HG03039 (cell line): ENCODE measurements at regions not wholly inside any gene's neighbourhood (a gene's known extent, or its start where the extent isn't known, plus 50 kb on each side); places are given as distances from the start of the nearest gene placed in this dataset.

Source experiments
- ATAC-seq: cut with Tn5 transposase; IDR thresholded peaks from one replicate; pipeline ENCODE4 v1.9.1; 2021; ENCODE audit warnings: mild to moderate bottlenecking, moderate library complexity; ENCODE audit not compliant: unreplicated experiment

DNA sequence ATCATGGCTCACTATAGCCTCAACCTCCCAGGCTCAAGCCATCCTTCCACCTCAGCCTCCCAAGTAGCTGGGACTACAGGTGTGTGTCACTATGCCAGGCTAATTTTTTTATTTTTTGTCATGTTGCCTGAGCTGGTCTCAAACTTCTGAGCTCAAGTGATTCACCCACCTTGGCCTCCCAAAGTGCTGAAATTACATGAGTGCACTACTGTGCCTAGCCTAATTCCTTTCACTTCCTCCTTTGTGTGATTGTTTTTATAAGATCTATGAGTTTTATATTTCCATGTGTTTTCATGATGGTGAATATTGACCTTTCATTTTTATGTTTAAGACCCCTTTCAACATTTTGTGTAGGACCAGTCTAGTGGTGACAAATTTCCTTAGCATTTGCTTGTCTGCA lies 55.2 kb upstream of the IL12B start:
- ATAC-seq = no peak

DNA sequence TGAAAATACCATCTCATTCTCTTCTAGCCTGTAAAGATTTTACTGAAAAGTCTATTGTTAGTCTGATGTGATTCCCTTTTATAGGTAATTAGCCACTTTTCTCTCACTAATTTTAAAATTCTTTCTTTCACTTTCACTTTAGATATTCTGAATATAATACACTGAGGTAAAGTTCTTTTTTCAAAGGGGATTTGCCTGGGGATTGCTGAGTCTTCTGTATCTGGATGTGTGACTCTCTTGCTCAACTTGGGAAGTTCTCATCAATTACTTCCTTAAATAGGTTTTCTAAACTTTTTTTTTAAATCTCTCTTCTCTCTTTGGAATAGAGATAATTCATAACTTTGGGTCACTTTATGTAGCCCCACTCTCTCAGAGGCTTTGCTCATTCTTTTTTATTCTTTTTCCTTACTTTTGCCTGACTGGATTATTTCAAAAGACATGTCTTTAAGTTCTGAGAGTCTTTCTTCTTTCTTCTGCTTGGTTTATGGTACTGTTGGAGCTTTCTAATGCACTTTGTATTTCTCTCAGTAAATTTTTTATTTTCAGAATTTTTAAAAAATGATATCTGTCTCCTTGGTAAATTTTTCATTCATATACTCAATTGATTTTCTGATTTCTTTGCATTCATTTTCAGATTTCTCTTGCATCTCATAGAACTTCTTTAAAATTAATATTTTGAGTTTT lies 55.9 kb upstream of the IL12B start:
- no peak for ATAC-seq

- no peak for ATAC-seq
Observed at GRCh38 chr5:159392871-159393270, 62.6 kb upstream of the IL12B start.

DNA sequence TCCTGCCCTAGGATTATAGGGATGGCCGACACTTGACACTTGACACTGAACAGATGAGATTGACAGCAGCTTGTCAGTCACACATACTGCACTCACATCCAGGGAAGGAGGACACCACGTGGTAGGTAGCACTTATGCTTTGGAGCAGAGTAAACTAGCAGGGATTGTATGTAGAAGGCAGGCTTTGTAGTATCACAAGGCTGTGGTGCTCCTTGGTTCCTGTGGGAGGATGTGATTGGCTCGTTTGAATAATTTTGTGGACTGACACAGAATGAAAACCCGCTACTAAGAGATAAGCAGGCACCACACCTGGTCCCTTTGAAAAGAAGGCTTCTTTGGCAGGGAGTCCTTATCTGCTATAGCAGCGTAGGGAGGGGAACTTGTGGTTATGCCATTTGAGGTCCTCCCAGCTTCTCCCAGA lies 63.6 kb upstream of the IL12B start:
- ATAC-seq = no peak

DNA sequence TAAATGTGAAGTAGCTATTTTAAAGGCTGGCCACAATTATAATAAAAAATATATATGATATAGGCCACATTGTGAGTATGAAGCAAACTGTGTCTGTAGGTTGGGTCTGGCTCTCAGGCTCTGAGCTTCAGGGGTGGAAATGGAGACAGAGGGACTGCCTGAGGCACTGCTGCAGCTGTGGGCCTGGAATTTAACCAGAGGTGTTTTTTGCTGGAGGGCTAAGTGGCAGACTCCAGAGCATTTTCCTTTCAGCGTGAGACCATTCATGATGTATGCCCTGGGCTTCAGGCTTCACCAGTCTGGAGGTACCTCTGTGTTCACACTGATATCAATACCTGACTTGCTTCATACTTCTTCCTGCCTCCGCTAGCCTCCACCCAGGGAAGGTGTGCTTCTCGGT lies 64.9 kb upstream of the IL12B start:
- ATAC-seq = no peak

- no peak for ATAC-seq
Observed at GRCh38 chr5:159398936-159399335, 68.6 kb upstream of the IL12B start.

- no peak for ATAC-seq
Observed at GRCh38 chr5:159400476-159400875, 70.2 kb upstream of the IL12B start.

GRCh38 chr5:159402311-159402710 lies 72.0 kb upstream of the IL12B start:
- ATAC-seq = no peak

- ATAC-seq = no peak
Observed at GRCh38 chr5:159402856-159403255, 72.6 kb upstream of the IL12B start.

DNA sequence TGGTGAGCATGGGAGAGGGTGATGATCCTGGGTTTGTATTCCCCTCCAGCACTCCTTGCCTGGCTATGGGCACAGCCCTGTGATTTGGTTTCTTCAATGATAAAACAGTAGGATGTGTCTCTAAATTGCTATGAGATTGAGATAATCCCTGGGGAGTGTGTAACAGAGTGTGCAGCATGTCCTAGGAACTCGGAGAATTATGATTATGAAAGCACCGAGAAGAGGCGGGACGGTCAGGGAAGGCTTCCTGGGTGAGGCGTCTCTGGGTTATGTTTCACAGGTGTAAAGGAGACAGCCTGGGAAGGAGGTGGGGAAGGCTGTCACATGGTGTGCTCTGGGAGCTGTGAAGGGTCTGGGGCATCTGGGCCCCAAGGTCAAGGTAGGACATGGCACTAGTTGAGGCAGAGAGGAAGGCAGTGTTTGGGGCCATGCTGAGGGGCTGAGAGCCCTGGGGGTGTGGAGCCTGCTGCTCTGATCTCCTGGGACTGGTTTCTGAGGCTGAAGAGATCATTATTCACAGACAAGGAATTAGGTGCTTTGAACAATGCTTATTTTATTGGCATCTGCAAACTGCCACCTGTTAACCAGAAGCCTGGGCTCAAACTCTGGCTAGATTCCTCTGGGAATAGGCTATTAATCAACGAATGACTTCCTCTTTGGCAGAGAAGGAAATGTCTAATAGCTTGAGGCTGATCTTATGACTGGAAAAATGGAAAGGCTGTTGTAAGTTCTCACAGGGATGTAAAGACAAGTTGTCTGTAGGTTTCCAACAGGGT lies 73.8 kb upstream of the IL12B start:
- ATAC-seq = no peak

- peak; percentile 67 for ATAC-seq
Observed at GRCh38 chr5:159405611-159406031, 75.3 kb upstream of the IL12B start.

DNA sequence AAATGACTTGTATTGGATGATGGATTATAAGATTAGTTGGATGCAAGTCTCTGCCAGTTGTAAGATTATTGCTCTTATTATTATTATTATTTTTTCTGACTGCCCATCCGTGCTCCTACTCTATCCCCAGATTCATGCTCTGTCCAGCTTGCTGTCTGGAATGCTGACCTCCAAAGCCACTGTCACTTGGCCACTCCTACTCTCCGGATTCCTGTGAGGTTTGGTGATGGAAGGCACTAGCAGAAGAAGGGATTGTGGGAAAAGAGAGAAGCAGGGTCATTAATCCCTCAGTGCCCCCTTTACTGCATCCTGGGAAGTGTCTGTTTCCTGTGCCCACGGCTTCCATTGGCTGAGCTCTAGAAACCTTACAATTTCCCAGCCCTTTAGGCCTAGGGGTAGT lies 76.3 kb upstream of the IL12B start:
- ATAC-seq = no peak

GRCh38 chr5:159409801-159410200 lies 79.5 kb upstream of the IL12B start:
- ATAC-seq = peak; percentile 62

GRCh38 chr5:159410480-159410879 lies 80.2 kb upstream of the IL12B start:
- no peak for ATAC-seq

DNA sequence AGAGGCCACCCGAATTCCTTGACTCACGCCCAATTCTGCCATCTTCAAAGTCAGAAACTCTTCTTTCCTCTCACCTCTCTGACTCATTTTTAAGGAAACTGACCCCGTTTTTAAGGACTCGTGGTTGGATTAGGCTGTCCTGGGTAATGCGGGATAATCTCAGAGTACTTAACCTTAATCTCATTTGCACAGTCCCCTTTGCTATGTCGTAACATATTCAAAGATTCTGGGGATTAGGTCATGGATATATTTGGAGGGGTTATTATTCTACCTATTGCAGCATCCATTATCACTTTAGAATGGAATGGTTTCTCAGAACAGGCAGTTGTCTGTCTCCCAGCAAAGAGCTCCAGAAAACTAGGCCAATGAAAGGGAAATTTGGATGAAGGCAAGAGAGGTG lies 80.8 kb upstream of the IL12B start:
- ATAC-seq = no peak

- peak; percentile 43 for ATAC-seq
Observed at GRCh38 chr5:159412284-159413046, 82.2 kb upstream of the IL12B start.

- no peak for ATAC-seq
Observed at GRCh38 chr5:159414021-159414420, 83.7 kb upstream of the IL12B start.

DNA sequence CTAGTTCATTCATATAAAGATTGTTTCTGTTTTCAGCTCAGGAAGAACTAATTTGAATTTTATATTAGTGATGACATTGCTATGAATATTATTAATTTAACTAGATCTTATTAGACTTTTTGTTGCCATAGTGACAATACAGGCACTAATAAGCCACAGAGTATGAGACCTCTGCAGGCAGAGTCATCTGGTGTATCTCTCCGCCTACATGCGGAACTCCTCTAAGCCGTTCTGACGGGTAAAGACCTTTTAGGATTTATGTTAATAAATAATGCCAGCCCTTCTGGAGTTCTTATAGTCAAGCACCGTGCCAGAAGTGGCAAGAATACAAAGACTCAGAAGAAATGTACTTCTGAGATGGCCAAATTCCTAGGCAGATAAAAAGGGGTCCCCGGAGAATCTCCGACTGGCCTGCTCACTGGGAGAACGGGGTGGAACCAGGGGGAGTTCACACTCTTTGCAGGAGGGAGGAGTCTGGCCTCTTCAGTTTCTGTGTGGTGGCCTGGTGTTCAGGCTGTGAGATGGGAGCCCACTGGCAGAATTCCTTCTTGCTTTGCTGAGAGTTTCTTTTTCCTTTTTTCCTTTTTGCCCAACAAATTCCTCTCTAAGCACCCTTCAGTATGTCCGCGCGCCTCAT lies 85.1 kb upstream of the IL12B start:
- no peak for ATAC-seq

GRCh38 chr5:159416438-159416837 lies 86.2 kb upstream of the IL12B start:
- ATAC-seq = no peak

GRCh38 chr5:159417170-159417569 lies 86.9 kb upstream of the IL12B start:
- no peak for ATAC-seq

DNA sequence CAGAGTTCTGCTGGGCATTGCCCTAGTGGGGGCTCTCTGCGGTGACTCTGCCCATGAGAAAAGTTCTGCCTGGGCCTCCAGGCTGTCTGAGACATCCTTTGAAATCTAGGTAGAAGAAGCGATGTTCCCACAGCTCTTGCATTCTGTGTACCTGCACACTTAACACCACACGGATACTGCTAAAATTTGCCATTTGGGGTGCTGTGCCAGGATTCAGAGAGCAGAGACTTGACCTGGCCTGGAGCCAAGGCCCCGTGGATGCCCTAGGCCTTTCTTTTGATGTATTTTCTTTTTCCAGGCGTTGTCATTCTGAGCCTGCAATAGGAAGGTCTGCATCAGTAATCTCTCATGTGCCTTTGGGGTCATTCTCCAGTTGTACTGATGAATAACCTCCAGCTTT lies 89.3 kb upstream of the IL12B start:
- no peak for ATAC-seq
